ENCODE measurements at regions not wholly inside any gene's neighbourhood (a gene's known extent, or its start where the extent isn't known, plus 50 kb on each side); places are given as distances from the start of the nearest gene placed in this dataset.

DNA sequence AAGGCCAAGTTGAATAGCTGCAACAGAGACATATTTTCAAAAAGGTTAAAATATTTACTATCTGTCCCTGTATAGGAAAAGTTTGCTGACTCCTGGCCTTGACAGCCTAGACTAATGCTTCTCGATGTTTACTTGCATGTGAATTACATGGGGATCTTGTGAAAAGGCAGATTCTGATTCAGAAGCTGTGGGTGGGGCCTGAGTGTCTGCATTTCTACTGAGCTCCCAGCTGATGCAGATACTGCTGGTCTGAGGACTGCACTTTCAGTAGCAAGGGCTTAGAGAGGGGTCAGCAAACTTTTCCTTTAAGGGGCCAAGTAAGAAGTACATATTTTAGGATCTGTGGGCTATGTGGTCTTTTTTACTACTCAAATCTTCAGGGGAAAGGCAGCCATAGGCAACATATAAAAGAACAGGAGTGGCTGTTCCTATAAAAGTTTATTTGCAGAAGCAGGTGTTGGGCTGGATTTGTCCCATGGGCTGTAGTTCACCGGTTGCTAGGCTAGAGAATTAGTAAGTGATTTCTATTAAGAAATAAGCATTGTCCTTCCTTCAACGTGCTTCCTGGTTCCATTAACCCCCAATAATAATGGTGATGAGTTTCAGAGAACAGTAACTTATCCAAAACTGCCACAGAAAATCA is 97.2 kb upstream of the PDE5A start:
- Histone ChIP-seq H3K4me3 (ENCODE audit: low read length, poor library complexity, severe bottlenecking) (no peak overlapping the region), H3K9me3 (ENCODE audit: insufficient read depth, low read depth, low read length) (no peaks in the 10 kb centered on the region), H3K36me3 (ENCODE audit: insufficient read depth, low read length) (no peaks in the 10 kb centered on the region), H3K9ac (ENCODE audit: low read depth, low read length, poor library complexity, severe bottlenecking) (no peak overlapping the region), H3K4me2 (ENCODE audit: low read depth, low read length, poor library complexity, severe bottlenecking) (no peak overlapping the region), H3K9me2 (replicated peaks; ENCODE audit: low read depth, low read length) (no peaks in the 10 kb centered on the region), H3K27me3 (ENCODE audit: insufficient read depth, low read length, poor library complexity, severe bottlenecking) (no peaks in the 10 kb centered on the region), H3K79me2 (ENCODE audit: insufficient read depth, low read length) (no peaks in the 10 kb centered on the region), H3F3A (ENCODE audit: low read depth) (no peaks in the 10 kb centered on the region), H4K20me1 (ENCODE audit: insufficient read depth, low read length, poor library complexity, severe bottlenecking) (no peaks in the 10 kb centered on the region), H3K4me1 (ENCODE audit: insufficient read depth, low read length, poor library complexity, severe bottlenecking) (no peaks in the 10 kb centered on the region), H2AFZ (ENCODE audit: low read length) (no peak overlapping the region)
- no peak for TF ChIP-seq EZH2phosphoT487 (IDR thresholded peaks at IDR 0.05; ENCODE audit: borderline replicate concordance)
- TF ChIP-seq, protein P1, sequence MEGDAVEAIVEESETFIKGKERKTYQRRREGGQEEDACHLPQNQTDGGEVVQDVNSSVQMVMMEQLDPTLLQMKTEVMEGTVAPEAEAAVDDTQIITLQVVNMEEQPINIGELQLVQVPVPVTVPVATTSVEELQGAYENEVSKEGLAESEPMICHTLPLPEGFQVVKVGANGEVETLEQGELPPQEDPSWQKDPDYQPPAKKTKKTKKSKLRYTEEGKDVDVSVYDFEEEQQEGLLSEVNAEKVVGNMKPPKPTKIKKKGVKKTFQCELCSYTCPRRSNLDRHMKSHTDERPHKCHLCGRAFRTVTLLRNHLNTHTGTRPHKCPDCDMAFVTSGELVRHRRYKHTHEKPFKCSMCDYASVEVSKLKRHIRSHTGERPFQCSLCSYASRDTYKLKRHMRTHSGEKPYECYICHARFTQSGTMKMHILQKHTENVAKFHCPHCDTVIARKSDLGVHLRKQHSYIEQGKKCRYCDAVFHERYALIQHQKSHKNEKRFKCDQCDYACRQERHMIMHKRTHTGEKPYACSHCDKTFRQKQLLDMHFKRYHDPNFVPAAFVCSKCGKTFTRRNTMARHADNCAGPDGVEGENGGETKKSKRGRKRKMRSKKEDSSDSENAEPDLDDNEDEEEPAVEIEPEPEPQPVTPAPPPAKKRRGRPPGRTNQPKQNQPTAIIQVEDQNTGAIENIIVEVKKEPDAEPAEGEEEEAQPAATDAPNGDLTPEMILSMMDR (conservative IDR thresholded peaks at IDR 0.05; ENCODE audit: low read length) = no peak

DNA sequence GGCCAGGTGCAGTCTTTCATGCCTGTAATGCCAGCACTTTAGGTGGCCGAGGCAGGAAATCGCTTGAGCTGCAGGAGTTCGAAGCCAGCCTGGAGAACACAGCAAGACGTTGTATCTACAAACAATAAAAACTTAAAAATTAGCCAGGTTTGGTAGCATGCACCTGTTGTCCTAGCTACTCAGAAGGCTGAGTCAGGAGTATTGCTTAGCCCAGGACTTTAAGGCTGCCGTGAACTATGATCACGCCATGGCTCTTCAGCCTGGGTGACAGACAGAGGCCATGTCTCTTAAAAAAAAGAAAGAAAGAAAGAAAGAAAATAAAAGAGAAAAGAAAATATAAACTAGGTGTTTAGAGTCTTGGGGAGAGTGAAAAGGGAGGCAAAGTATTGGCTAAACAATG is 96.4 kb upstream of the PDE5A start:
- Histone ChIP-seq H3K9ac (ENCODE audit: low read depth, low read length, poor library complexity, severe bottlenecking) (no peak overlapping the region), H3K4me1 (ENCODE audit: insufficient read depth, low read length, poor library complexity, severe bottlenecking) (no peaks in the 10 kb centered on the region), H3K4me3 (ENCODE audit: low read length, poor library complexity, severe bottlenecking) (no peak overlapping the region), H3K27me3 (ENCODE audit: insufficient read depth, low read length, poor library complexity, severe bottlenecking) (no peaks in the 10 kb centered on the region), H3K9me2 (replicated peaks; ENCODE audit: low read depth, low read length) (no peaks in the 10 kb centered on the region), H3F3A (ENCODE audit: low read depth) (no peaks in the 10 kb centered on the region), H3K4me2 (ENCODE audit: low read depth, low read length, poor library complexity, severe bottlenecking) (no peak overlapping the region), H3K79me2 (ENCODE audit: insufficient read depth, low read length) (no peaks in the 10 kb centered on the region), H2AFZ (ENCODE audit: low read length) (no peak overlapping the region), H3K9me3 (ENCODE audit: insufficient read depth, low read depth, low read length) (no peaks in the 10 kb centered on the region), H4K20me1 (ENCODE audit: insufficient read depth, low read length, poor library complexity, severe bottlenecking) (no peaks in the 10 kb centered on the region), H3K36me3 (ENCODE audit: insufficient read depth, low read length) (no peaks in the 10 kb centered on the region)
- no peak for TF ChIP-seq EZH2phosphoT487 (IDR thresholded peaks at IDR 0.05; ENCODE audit: borderline replicate concordance)
- TF ChIP-seq, protein P1 (conservative IDR thresholded peaks at IDR 0.05; ENCODE audit: low read length) = no peak

DNA sequence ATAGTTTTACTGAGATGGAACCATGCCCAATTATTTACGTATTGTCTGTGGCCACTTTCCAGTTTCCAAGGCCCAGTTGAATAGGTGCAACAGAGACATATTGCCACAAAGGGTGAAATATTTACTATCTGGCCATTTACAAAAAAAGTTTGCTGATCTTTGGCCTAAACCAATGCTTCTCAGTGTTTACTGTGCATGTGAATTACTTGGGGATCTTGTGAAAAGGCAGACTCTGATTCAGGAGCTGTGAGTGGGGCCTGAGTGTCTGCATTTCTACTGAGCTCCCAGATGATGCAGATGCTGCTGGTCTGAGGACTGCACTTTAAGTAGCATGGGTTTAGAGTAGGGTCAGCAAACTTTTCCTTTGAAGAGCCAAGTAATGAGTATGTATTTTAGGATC is 94.1 kb upstream of the PDE5A start:
- no peaks in the 10 kb centered on the region for H3K36me3 ChIP-seq (ENCODE audit: insufficient read depth, low read length)
- H4K20me1 ChIP-seq (ENCODE audit: insufficient read depth, low read length, poor library complexity, severe bottlenecking) = no peaks in the 10 kb centered on the region
- no peaks in the 10 kb centered on the region for H3F3A ChIP-seq (ENCODE audit: low read depth)
- no peak overlapping the region for H3K4me3 ChIP-seq (ENCODE audit: low read length, poor library complexity, severe bottlenecking)
- no peak overlapping the region for H2AFZ ChIP-seq (ENCODE audit: low read length)
- no peaks in the 10 kb centered on the region for H3K27me3 ChIP-seq (ENCODE audit: insufficient read depth, low read length, poor library complexity, severe bottlenecking)
- H3K9me3 ChIP-seq (ENCODE audit: insufficient read depth, low read depth, low read length) = no peaks in the 10 kb centered on the region
- H3K4me2 ChIP-seq (ENCODE audit: low read depth, low read length, poor library complexity, severe bottlenecking) = no peak overlapping the region
- no peak for TF ChIP-seq EZH2phosphoT487 (IDR thresholded peaks at IDR 0.05; ENCODE audit: borderline replicate concordance)
- TF ChIP-seq, protein P1 (conservative IDR thresholded peaks at IDR 0.05; ENCODE audit: low read length) = no peak
- H3K79me2 ChIP-seq (ENCODE audit: insufficient read depth, low read length) = no peaks in the 10 kb centered on the region
- H3K4me1 ChIP-seq (ENCODE audit: insufficient read depth, low read length, poor library complexity, severe bottlenecking) = no peaks in the 10 kb centered on the region
- no peaks in the 10 kb centered on the region for H3K9me2 ChIP-seq (replicated peaks; ENCODE audit: low read depth, low read length)
- no peak overlapping the region for H3K9ac ChIP-seq (ENCODE audit: low read depth, low read length, poor library complexity, severe bottlenecking)
